ENCODE measurements at regions not wholly inside any gene's neighbourhood (a gene's known extent, or its start where the extent isn't known, plus 50 kb on each side); places are given as distances from the start of the nearest gene placed in this dataset.

DNA sequence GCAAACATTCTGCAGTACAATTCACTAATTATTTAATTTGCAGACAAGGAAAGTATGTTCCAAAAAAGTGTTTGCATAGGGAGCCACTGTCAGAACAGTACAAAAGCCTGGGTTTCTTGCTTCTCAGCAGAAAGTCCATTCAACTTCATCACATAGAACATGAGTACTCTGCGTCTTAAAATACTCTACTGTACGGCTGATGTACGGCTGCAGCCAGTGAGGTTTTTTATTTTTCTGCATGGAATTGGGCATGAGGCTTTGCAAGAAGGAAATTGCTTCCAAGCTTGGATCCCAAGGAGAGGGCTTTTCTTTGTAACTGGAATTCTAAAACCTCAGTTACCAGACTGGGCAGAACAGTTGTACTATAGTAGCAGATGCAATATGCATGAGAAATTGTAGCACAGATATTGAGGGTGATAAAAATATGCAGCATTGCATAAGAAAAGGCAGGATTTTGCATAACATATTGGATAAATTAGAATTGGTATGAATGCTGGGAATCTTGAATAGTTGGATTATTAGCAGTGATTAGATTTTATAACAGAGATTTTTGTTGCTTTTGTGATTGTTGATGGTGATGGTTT is 178.1 kb upstream of the CDH9 start:
- Mint-ChIP-seq H3K9me3 (peaks cover 4 to 18% (median 9%) of the 10 kb centered on the region in 8 donors), H3K4me3 (peak overlapping the region in 1 of 8 donors; percentile 4), H3K36me3 (no peaks in the 10 kb centered on the region), H3K4me1 (no peaks in the 10 kb centered on the region), H3K27me3 (no peaks in the 10 kb centered on the region), H3K27ac (no peak overlapping the region)
- H3K4me1 ChIP-seq (ENCODE audit: insufficient read depth, low read length): no peaks in the 10 kb centered on the region
- H3K27me3 ChIP-seq (ENCODE audit: insufficient read depth, low read length): no peaks in the 10 kb centered on the region
- CTCF ChIA-PET (ENCODE audit: partially characterized antibody): no interaction called here
- no peak overlapping the region for H3K27ac ChIP-seq (ENCODE audit: low read depth, low read length)
- H3K36me3 ChIP-seq (ENCODE audit: insufficient read depth, low read length): no peaks in the 10 kb centered on the region
- intact Hi-C loops (cut with micrococcal nuclease): no loop called here
- no peak overlapping the region for H3K4me3 ChIP-seq (ENCODE audit: low read length in 2 of 2)
- no peak for DNase-seq
- POLR2A ChIA-PET (ENCODE audit: partially characterized antibody): no interaction called here
- no peaks in the 10 kb centered on the region for H3K9me3 ChIP-seq (ENCODE audit: control insufficient read depth in 1 of 2, low read length in 2 of 2)

GRCh38 chr5:27208051-27208450 is 169.7 kb upstream of the CDH9 start:
- intact Hi-C loops (cut with micrococcal nuclease): no loop called here
- ChIA-PET POLR2A (ENCODE audit: partially characterized antibody) (no interaction called here), CTCF (ENCODE audit: partially characterized antibody) (no interaction called here)
- Histone ChIP-seq H3K36me3 (ENCODE audit: insufficient read depth, low read length) (no peaks in the 10 kb centered on the region), H3K27ac (ENCODE audit: low read depth, low read length) (no peak overlapping the region), H3K4me3 (ENCODE audit: low read length in 2 of 2) (no peak overlapping the region), H3K9me3 (ENCODE audit: control insufficient read depth in 1 of 2, low read length in 2 of 2) (peaks cover 0 to 7% of the 10 kb centered on the region in 2 donors), H3K4me1 (ENCODE audit: insufficient read depth, low read length) (no peaks in the 10 kb centered on the region), H3K27me3 (ENCODE audit: insufficient read depth, low read length) (no peaks in the 10 kb centered on the region)
- Mint-ChIP-seq H3K27ac (no peak overlapping the region), H3K9me3 (peaks cover 8 to 23% (median 16%) of the 10 kb centered on the region in 8 donors), H3K36me3 (no peaks in the 10 kb centered on the region), H3K27me3 (no peaks in the 10 kb centered on the region), H3K4me3 (no peak overlapping the region), H3K4me1 (no peaks in the 10 kb centered on the region)
- DNase-seq: no peak

GRCh38 chr5:27191786-27192510 is 153.6 kb upstream of the CDH9 start:
- Histone ChIP-seq H3K4me3 (ENCODE audit: low read length in 2 of 2) (no peak overlapping the region), H3K4me1 (ENCODE audit: insufficient read depth, low read length) (no peaks in the 10 kb centered on the region), H3K9me3 (ENCODE audit: control insufficient read depth in 1 of 2, low read length in 2 of 2) (no peaks in the 10 kb centered on the region), H3K27ac (ENCODE audit: low read depth, low read length) (no peak overlapping the region), H3K36me3 (ENCODE audit: insufficient read depth, low read length) (no peaks in the 10 kb centered on the region), H3K27me3 (ENCODE audit: insufficient read depth, low read length) (no peaks in the 10 kb centered on the region)
- H3K36me3 Mint-ChIP-seq: no peaks in the 10 kb centered on the region
- intact Hi-C loops (cut with micrococcal nuclease): no loop called here
- H3K9me3 Mint-ChIP-seq: peaks cover 0 to 20% (median 9%) of the 10 kb centered on the region in 8 donors
- POLR2A ChIA-PET (ENCODE audit: partially characterized antibody): no interaction called here
- no peak overlapping the region for H3K4me3 Mint-ChIP-seq
- no peak for DNase-seq
- no peaks in the 10 kb centered on the region for H3K27me3 Mint-ChIP-seq
- H3K27ac Mint-ChIP-seq: no peak overlapping the region
- H3K4me1 Mint-ChIP-seq: no peaks in the 10 kb centered on the region
- CTCF ChIA-PET (ENCODE audit: partially characterized antibody): no interaction called here

- DNase-seq: no peak
- Histone ChIP-seq H3K27ac (ENCODE audit: low read depth, low read length) (no peak overlapping the region), H3K4me3 (ENCODE audit: low read length in 2 of 2) (no peak overlapping the region), H3K36me3 (ENCODE audit: insufficient read depth, low read length) (no peaks in the 10 kb centered on the region), H3K9me3 (ENCODE audit: control insufficient read depth in 1 of 2, low read length in 2 of 2) (no peaks in the 10 kb centered on the region), H3K4me1 (ENCODE audit: insufficient read depth, low read length) (no peaks in the 10 kb centered on the region), H3K27me3 (ENCODE audit: insufficient read depth, low read length) (no peaks in the 10 kb centered on the region)
- intact Hi-C loops (cut with micrococcal nuclease): no loop called here
- Mint-ChIP-seq H3K36me3 (no peaks in the 10 kb centered on the region), H3K4me3 (no peak overlapping the region), H3K4me1 (no peaks in the 10 kb centered on the region), H3K9me3 (peaks cover 0 to 12% (median 5%) of the 10 kb centered on the region in 8 donors), H3K27ac (no peak overlapping the region), H3K27me3 (no peaks in the 10 kb centered on the region)
- POLR2A ChIA-PET (ENCODE audit: partially characterized antibody): no interaction called here
- CTCF ChIA-PET (ENCODE audit: partially characterized antibody): no interaction called here
Observed at GRCh38 chr5:27172693-27173092, 134.3 kb upstream of the CDH9 start.

DNA sequence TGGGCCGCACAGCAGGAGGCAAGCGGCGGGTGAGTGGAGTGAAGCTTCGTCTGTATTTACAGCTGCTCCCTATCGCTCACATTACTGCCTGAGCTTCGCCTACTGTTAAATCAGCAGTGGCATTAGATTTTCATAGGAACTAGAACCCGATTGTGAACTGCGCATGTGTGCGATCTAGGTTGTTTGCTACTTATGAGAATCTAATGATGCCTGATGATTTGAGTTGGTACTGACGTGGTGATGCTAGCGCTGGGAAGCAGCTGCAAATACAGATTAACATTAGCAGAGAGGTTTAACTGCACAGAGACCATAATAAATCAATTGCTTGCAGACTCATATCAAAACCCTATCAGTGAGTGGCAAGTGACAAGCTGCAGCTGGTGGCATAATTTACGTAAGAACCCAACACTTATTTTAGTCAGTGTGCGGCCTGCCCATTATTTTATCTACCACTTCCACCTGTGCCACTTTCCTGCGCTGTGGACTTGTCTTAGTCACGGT is 133.4 kb upstream of the CDH9 start:
- H3K4me1 ChIP-seq (ENCODE audit: insufficient read depth, low read length): no peaks in the 10 kb centered on the region
- Mint-ChIP-seq H3K36me3 (no peaks in the 10 kb centered on the region), H3K4me3 (no peak overlapping the region), H3K27me3 (no peaks in the 10 kb centered on the region), H3K27ac (no peak overlapping the region), H3K9me3 (peaks cover 0 to 12% (median 4%) of the 10 kb centered on the region in 8 donors), H3K4me1 (no peaks in the 10 kb centered on the region)
- H3K9me3 ChIP-seq (ENCODE audit: control insufficient read depth in 1 of 2, low read length in 2 of 2): no peaks in the 10 kb centered on the region
- ChIA-PET POLR2A (ENCODE audit: partially characterized antibody) (no interaction called here), CTCF (ENCODE audit: partially characterized antibody) (no interaction called here)
- H3K27ac ChIP-seq (ENCODE audit: low read depth, low read length): no peak overlapping the region
- no peaks in the 10 kb centered on the region for H3K27me3 ChIP-seq (ENCODE audit: insufficient read depth, low read length)
- H3K36me3 ChIP-seq (ENCODE audit: insufficient read depth, low read length): no peaks in the 10 kb centered on the region
- no peak for DNase-seq
- intact Hi-C loops (cut with micrococcal nuclease): no loop called here
- no peak overlapping the region for H3K4me3 ChIP-seq (ENCODE audit: low read length in 2 of 2)

DNA sequence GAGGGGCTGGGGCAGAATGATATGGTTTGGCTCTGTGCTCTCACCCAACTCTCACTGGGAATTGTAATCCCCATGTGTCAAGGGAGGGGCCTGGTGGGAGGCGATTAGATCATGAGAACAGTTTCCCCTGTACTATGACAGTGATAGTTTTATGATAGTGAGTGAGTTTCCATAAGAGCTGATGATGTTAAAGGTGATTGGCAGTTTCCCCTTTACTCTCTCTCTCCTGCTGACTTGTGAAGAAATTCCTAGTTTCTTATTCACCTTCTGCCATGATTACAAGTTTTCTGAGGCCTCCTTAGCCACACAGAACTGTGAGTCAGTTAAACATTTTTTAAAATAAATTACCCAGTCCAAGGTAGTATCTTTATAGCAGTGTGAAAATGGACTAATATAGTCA is 120.4 kb upstream of the CDH9 start:
- Mint-ChIP-seq H3K9me3 (peaks cover 3 to 45% (median 22%) of the 10 kb centered on the region in 8 donors), H3K4me1 (no peaks in the 10 kb centered on the region), H3K4me3 (no peak overlapping the region), H3K27me3 (no peaks in the 10 kb centered on the region), H3K36me3 (no peaks in the 10 kb centered on the region), H3K27ac (no peak overlapping the region)
- Histone ChIP-seq H3K27ac (ENCODE audit: low read depth, low read length) (no peak overlapping the region), H3K27me3 (ENCODE audit: insufficient read depth, low read length) (no peaks in the 10 kb centered on the region), H3K4me3 (ENCODE audit: low read length in 2 of 2) (no peak overlapping the region), H3K9me3 (ENCODE audit: control insufficient read depth in 1 of 2, low read length in 2 of 2) (peaks cover 0 to 6% of the 10 kb centered on the region in 2 donors), H3K4me1 (ENCODE audit: insufficient read depth, low read length) (no peaks in the 10 kb centered on the region), H3K36me3 (ENCODE audit: insufficient read depth, low read length) (no peaks in the 10 kb centered on the region)
- ChIA-PET CTCF (ENCODE audit: partially characterized antibody) (no interaction called here), POLR2A (ENCODE audit: partially characterized antibody) (no interaction called here)
- intact Hi-C loops (cut with micrococcal nuclease): no loop called here
- no peak for DNase-seq

DNA sequence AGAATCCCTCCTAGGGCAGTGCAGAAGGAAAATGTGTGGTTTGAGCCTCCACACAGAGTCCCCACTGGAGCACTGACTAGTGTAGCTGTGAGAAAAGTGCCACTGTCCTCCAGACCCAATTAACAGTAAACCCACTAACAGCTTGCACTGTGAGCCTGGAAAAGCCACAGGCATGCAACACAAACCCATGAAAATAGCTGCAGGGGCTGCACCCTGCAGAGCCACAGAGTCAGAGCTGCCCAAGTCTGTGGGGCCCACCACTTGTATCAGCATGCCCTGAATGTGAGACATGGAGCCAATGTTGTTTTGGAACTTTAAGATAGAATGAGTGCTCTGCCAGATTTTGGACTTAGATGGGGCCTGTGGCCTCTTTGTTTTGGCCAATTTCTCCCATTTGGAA is 119.8 kb upstream of the CDH9 start:
- no peaks in the 10 kb centered on the region for H3K36me3 Mint-ChIP-seq
- no peak overlapping the region for H3K4me3 ChIP-seq (ENCODE audit: low read length in 2 of 2)
- peaks cover 3 to 45% (median 22%) of the 10 kb centered on the region in 8 donors for H3K9me3 Mint-ChIP-seq
- no peaks in the 10 kb centered on the region for H3K36me3 ChIP-seq (ENCODE audit: insufficient read depth, low read length)
- H3K9me3 ChIP-seq (ENCODE audit: control insufficient read depth in 1 of 2, low read length in 2 of 2): peaks cover 0 to 8% of the 10 kb centered on the region in 2 donors
- intact Hi-C loops (cut with micrococcal nuclease): no loop called here
- no peak for DNase-seq
- no peak overlapping the region for H3K27ac Mint-ChIP-seq
- POLR2A ChIA-PET (ENCODE audit: partially characterized antibody): no interaction called here
- H3K27ac ChIP-seq (ENCODE audit: low read depth, low read length): no peak overlapping the region
- H3K27me3 ChIP-seq (ENCODE audit: insufficient read depth, low read length): no peaks in the 10 kb centered on the region
- CTCF ChIA-PET (ENCODE audit: partially characterized antibody): no interaction called here
- H3K4me3 Mint-ChIP-seq: no peak overlapping the region
- no peaks in the 10 kb centered on the region for H3K27me3 Mint-ChIP-seq
- no peaks in the 10 kb centered on the region for H3K4me1 ChIP-seq (ENCODE audit: insufficient read depth, low read length)
- no peaks in the 10 kb centered on the region for H3K4me1 Mint-ChIP-seq

All from CD4-positive, alpha-beta memory T cell (primary cell).